NCI-H510A (cell line): ENCODE measurements at regions not wholly inside any gene's neighbourhood (a gene's known extent, or its start where the extent isn't known, plus 50 kb on each side); places are given as distances from the start of the nearest gene placed in this dataset.
A peak's percentile ranks its signal among the peaks of the same experiment; 100 is the strongest.
"Not testable (repeated sequence)": the region's sequence is repeated elsewhere in the genome, so short reads cannot be mapped to it uniquely, and the experiment has no call there.

Experiments used
- DNase-seq: peaks from one replicate; lab custom pipeline; 2025; lab: John Stamatoyannopoulos, UW

GRCh38 chr3:191518861-191519260 is 57.9 kb downstream of the PYDC2 start:
- DNase-seq = no peak

GRCh38 chr3:191521055-191521454 is 60.1 kb downstream of the PYDC2 start:
- DNase-seq = no peak

GRCh38 chr3:191523148-191523547 is 62.2 kb downstream of the PYDC2 start:
- peak; percentile 7 for DNase-seq

GRCh38 chr3:191528589-191528988 is 67.6 kb downstream of the PYDC2 start:
- no peak for DNase-seq

- DNase-seq = no peak
Measured at GRCh38 chr3:191529992-191530391, 69.0 kb downstream of the PYDC2 start.

DNA sequence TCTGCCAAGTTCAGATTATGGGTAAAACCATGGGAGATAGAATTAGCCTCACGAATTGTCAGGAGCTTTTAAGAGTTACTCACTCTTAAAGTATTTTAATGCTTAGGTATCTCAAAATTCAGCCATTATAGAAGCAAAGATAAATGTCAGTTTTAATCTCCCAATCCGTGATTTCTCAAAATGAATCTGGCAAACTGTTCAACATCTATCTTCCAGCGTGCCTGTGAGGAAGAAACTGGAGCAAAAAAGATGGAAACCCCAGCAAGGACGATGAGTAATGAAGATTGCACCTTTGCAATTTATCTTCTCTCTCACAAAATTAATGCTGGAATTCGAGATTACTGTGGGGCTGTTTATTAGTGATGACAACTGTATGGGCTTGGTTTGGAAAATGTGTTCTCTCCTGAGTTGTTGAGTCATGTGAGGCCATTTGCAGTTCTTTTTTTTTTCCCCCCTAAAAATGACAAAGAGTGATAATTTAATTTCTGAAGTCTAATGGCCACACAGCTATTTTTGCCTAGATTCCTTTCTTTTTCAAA is 70.5 kb downstream of the PYDC2 start:
- no peak for DNase-seq

DNA sequence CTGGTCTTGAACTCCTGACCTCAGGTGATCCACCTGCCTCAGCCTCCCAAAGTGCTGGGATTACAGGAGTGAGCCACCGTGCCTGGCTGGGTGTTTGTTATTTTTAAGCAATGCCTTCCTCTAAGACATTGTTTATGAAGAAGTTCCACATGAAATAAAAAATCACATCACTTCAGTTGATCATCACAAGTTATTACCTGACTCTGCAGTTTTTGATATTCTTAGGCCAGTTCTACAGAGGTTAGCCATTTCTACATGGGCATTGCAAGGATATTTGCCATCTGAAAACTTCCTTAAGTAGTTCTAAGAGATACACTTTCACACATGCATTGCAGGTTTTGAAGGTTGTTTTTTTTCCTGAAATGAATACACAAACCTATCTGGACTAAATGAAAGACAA is 82.1 kb downstream of the PYDC2 start:
- DNase-seq = no peak

DNA sequence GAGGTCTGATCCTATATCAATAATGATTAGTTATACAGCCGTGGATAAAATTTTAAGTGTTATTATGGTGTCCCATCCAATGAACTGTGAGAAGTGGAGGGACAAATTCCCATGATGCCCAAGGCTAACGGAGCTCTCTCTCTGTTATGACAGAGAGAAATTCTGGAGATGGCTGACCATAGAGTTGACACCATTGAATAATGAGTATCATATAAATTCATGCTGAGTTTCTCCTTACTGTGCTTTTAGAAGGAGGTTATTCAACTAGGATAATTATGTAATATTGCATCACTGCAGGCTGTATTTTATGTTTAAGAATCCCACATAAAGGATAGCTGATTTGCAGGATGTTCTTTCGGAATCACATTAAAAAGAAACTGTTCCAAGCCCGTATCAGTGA is 82.9 kb downstream of the PYDC2 start:
- DNase-seq = no peak

- no peak for DNase-seq
Measured at GRCh38 chr3:191549357-191549756, 88.4 kb downstream of the PYDC2 start.

DNA sequence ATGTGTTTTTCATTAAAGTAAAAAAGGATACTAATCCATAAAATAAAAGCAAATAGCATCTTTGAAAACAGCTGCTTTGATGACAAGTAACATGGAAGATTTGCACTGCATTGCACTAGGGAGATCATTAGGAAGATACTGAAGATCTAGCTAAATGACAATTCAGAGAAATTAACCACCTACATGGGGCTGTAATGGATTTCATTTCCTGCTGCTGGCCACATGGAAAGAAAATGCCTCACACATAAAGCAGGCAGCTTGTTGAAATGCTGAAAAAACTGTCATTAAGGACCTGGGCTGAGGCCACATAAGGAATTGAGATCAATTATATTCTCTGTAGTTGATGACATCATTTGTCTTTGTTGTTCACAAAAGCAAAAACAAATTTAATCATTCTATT is 94.1 kb downstream of the PYDC2 start:
- DNase-seq = no peak

DNA sequence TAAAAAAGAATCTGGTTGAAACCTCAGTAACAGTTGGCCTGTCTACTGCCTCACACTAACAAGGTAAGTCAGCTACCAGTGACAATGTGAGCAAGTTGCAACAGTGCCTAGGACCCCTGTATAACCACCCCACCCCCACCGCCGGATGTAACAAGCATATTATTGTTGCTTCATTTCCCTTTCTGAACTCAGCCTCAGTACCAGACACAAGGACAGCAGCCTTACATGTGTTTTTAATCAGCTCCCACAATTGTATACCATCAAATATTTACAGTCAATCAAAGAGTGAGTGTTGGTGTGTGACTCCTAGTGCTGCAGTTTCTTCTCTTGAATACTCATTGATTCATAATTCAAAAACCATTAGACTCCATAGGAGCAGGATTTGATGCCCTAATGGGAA is 96.4 kb downstream of the PYDC2 start:
- DNase-seq = no peak

GRCh38 chr3:191563722-191564121 is 102.8 kb downstream of the PYDC2 start:
- DNase-seq = no peak

GRCh38 chr3:191566469-191566868 is 105.5 kb downstream of the PYDC2 start:
- no peak for DNase-seq

- DNase-seq = no peak
Measured at GRCh38 chr3:191568206-191568605, 107.2 kb downstream of the PYDC2 start.

GRCh38 chr3:191592105-191592504 is 131.1 kb downstream of the PYDC2 start:
- no peak for DNase-seq

DNA sequence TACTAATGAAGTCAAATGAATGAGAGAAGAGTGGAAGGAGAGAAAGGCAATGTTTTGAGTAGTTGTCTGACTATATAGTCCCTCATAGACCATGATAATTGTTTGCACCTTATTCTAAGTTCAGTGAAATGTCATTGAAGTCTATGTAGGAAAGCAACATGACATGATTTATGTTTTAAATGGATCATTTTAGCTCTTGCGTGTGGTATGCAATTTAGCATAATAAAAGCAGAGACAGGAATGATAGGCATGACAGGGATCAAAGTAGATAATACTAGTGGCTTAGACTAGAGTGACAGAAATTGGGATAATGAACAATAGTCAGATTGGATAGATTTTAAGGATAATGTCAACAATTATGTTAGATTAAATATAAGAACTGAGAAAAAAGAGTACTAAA is 132.5 kb downstream of the PYDC2 start:
- DNase-seq = no peak

- DNase-seq = not testable (repeated sequence)
Measured at GRCh38 chr3:191615511-191615910, 154.5 kb downstream of the PYDC2 start.

DNA sequence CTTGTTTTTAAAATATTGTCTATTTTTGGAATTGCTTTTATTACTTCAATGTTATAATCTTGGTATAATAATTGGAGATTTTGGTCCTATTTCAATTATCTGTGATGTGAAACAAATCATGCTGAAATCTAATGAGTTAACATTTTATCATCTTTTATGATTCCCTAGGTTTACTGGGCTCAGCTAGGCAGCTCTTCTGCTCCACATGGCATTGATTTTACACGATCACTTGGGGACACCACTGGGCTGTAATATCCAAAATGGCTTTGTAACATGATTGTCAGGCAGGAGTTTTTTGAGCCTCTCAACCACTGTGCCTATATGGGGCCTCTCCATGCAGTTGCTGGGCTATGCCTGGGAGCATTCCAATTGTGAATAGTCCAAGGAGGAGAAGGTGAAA is 163.3 kb downstream of the PYDC2 start:
- no peak for DNase-seq

GRCh38 chr3:191627064-191627463 is 166.1 kb downstream of the PYDC2 start:
- DNase-seq = no peak

DNA sequence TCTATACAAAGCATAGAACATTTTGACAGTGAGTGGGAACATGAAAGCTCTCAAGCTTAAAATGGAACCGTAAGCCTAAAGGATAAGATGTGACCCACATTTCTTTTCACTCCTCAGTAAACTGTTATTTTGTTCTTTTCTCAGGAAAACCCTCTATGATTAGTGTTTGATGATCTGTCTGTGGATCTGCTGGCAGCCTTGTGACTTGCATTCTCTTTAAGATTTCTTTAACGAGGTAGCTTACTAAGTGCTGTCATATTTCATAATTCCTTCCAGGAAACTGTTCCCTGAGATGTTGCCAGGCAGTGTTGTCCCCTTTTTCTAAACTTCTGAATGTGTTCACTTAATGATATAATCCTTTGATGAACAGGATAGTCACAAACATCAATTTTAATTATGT is 167.6 kb downstream of the PYDC2 start:
- DNase-seq = no peak

GRCh38 chr3:191631496-191631895 is 170.5 kb downstream of the PYDC2 start:
- DNase-seq = no peak

- no peak for DNase-seq
Measured at GRCh38 chr3:191634902-191635301, 173.9 kb downstream of the PYDC2 start.

GRCh38 chr3:191637611-191638010 is 176.6 kb downstream of the PYDC2 start:
- no peak for DNase-seq

GRCh38 chr3:191641789-191642188 is 180.8 kb downstream of the PYDC2 start:
- no peak for DNase-seq

GRCh38 chr3:191644291-191644690 is 183.3 kb downstream of the PYDC2 start:
- DNase-seq = no peak
